ENCODE measurements at regions not wholly inside any gene's neighbourhood (a gene's known extent, or its start where the extent isn't known, plus 50 kb on each side); places are given as distances from the start of the nearest gene placed in this dataset.
A peak's percentile ranks its signal among the peaks of the same experiment; 100 is the strongest.

- no peak for DNase-seq (ENCODE audit: low spot score)
These were observed 87.7 kb downstream of the C16orf95 start for GRCh38 chr16:87229230-87230188.

GRCh38 chr16:87230571-87230970, 86.6 kb downstream of the C16orf95 start:
- DNase-seq (ENCODE audit: low spot score), result no peak

- DNase-seq (ENCODE audit: low spot score), result no peak
These were observed 85.9 kb downstream of the C16orf95 start for GRCh38 chr16:87231295-87231694.

- no peak for DNase-seq (ENCODE audit: low spot score)
These were observed 85.3 kb downstream of the C16orf95 start for GRCh38 chr16:87231911-87232310.

- no peak for DNase-seq (ENCODE audit: low spot score)
These were observed 83.3 kb downstream of the C16orf95 start for GRCh38 chr16:87233928-87234327.

GRCh38 chr16:87234601-87235000, 82.6 kb downstream of the C16orf95 start:
- no peak for DNase-seq (ENCODE audit: low spot score)

GRCh38 chr16:87235810-87236515, 81.2 kb downstream of the C16orf95 start:
- DNase-seq (ENCODE audit: low spot score), result no peak

- DNase-seq (ENCODE audit: low spot score), result no peak
These were observed 80.6 kb downstream of the C16orf95 start for GRCh38 chr16:87236516-87237115.

- peak; percentile 61 for DNase-seq (ENCODE audit: low spot score)
These were observed 78.9 kb downstream of the C16orf95 start for GRCh38 chr16:87238361-87238715.

- no peak for DNase-seq (ENCODE audit: low spot score)
These were observed 77.6 kb downstream of the C16orf95 start for GRCh38 chr16:87239545-87239944.

GRCh38 chr16:87240211-87241136, 76.7 kb downstream of the C16orf95 start:
- no peak for DNase-seq (ENCODE audit: low spot score)

- DNase-seq (ENCODE audit: low spot score), result no peak
These were observed 75.9 kb downstream of the C16orf95 start for GRCh38 chr16:87241137-87241771.

GRCh38 chr16:87243478-87243877, 73.7 kb downstream of the C16orf95 start:
- DNase-seq (ENCODE audit: low spot score), result no peak

- no peak for DNase-seq (ENCODE audit: low spot score)
These were observed 72.5 kb downstream of the C16orf95 start for GRCh38 chr16:87244636-87245197.

GRCh38 chr16:87245511-87245910, 71.7 kb downstream of the C16orf95 start:
- no peak for DNase-seq (ENCODE audit: low spot score)

- no peak for DNase-seq (ENCODE audit: low spot score)
These were observed 70.7 kb downstream of the C16orf95 start for GRCh38 chr16:87246269-87247065.

- DNase-seq (ENCODE audit: low spot score), result no peak
These were observed 68.5 kb downstream of the C16orf95 start for GRCh38 chr16:87248714-87249113.

- DNase-seq (ENCODE audit: low spot score), result no peak
These were observed 67.8 kb downstream of the C16orf95 start for GRCh38 chr16:87249425-87249824.

- no peak for DNase-seq (ENCODE audit: low spot score)
These were observed 66.7 kb downstream of the C16orf95 start for GRCh38 chr16:87250431-87250960.

All from D341Med (cell line).